Amniotic stem cell (primary cell): ENCODE measurements at regions not wholly inside any gene's neighbourhood (a gene's known extent, or its start where the extent isn't known, plus 50 kb on each side); places are given as distances from the start of the nearest gene placed in this dataset.
"Not testable (repeated sequence)": the region's sequence is repeated elsewhere in the genome, so short reads cannot be mapped to it uniquely, and the experiment has no call there.

Experiments used
- DNase-seq: peaks from one replicate; lab custom pipeline; 2025; lab: John Stamatoyannopoulos, UW

DNA sequence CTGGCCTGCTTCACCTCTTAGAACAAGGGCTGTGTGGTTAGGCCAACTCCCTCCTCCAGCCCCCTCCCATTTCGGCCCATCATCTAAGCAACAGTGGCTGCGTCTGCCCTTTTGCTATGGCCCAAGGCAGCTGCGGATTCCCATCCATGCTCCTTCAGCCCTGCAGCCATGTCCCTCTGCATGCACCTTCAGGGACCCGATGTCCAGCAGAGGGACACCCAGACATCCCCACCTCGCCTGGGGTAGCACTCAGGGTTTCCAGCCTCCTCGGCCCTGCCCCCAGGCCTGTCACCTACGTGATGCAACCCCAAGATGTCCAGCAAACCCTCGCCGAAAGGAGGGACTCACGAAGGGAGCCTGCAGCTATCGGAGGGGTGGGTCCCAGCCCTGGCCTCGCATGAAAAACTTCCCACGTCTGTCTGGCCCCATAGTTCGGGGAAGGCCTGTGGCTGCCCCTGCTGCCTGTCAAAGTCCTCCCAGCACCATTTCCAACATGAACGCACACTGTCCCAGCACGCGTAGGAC is 194.4 kb downstream of the CTTN start:
- no peak for DNase-seq

DNA sequence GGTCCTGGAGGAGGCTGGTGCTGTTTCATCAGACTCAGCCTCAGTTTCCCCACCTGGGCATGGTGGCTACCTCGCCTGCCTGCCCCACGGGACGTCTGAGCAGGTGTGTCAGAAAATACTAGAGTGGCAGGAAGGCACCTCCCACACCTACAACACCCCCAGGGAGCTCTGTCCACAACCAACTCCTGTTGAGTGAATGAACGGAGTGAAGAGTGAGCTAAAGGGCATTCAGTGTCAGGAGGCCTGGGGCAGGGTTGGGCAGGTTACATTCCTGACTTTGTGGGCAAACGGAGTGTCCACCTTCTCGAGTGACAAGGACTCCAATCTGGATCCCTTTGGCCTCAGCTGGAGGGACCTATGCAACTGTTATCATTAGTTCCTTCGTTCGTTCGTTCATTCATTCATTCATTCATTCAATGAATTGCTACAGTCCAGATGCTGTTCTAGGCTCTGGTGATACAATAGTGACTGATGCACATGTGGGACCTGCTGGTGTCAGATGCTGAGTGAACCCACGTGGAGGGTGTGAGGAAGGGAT is 195.2 kb downstream of the CTTN start:
- DNase-seq = no peak

DNA sequence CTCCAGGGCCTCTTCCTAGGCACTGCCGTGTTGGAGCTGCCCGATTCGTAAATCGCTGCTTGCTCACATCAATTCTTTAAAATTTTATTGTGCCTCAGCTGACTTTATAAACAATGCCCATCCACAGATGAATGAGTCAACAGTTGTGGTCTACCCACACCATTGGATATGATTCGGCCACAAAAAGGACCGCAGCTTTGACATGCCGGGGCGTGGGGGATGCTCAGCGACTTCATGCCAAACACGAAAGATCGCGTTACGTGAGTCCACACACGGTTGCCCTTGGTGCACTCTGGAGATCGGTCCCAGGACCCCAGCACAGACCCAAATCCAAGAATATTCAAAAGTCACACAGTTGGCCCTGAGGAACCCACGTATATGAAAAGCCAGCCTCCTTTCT is 195.7 kb downstream of the CTTN start:
- DNase-seq = no peak

DNA sequence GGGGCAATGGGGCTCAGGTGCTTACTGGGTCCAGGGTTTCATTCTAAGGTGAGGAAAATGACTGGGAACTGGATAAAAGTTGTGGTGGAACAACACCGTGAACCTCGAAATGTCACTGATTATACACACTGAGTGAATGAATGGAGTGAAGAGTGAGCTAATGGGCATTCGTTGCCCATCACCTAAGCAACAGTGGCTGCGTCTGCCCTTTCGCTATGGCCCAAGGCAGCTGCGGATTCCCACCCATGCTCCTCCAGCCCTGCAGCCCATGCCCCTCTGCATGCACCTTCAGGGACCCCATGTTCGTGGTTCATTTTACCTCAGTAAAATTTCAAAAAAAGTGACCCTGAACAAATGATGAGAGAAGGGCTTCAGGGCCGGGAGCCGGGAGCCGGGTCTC is 196.3 kb downstream of the CTTN start:
- DNase-seq = no peak

DNA sequence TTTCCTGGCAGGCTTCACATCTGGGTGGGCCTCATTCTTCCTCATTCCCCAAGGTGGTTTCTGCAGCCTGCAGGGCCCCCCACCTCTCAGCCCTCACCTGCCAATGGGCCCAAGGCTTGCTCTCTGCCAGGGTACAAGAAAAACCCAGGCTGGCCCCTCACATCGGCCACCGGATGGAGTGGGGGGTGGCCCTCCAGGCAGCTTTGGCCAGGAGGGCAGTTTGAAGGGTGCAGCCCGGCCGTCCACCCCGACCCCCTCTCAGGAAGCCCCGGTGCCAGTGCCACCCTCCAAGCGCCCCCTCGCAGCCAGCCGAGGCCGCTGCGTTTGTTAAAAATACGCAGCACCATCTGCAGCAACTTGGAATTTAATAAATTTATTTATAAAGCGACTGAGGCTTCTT is 196.7 kb downstream of the CTTN start:
- no peak for DNase-seq

DNA sequence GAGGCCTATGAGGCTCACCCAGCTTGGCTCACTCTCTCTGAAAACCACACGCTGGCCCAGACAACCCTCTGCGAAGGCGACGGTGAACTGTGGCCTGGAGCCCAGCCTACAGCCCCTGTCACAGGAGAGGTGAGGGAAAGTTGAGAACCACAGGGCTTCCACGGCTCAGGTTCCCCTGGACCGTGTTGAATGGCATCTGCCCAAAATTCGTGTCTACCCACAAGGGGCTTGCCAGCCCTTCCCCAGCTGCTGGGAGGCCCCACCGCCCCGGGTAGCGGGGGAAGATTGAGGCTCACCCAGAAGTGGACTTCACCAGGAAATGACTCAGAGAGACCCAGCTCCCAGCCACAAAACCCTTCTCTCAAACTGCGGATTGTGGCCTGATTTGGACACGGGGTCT is 197.1 kb downstream of the CTTN start:
- no peak for DNase-seq

DNA sequence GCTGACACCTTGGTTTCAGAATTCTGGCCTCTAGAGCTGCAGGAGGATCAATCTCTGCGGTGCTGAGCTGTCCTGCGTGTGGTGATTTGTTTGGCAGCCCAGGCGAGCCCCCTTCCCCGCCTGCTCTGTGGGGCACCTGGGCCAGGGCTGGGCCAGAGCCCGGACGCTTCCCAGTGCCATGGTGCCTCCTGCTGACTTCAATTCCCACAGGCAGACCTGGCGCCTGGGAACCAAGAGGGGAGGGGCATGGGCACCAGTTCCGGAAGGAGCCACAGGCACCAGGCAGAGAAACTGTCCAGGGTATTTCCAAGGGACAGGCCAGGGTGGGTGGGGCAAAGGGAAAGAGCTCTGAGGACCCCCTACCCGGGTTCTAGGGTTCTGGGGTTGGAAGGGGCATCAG is 197.8 kb downstream of the CTTN start:
- DNase-seq = no peak

DNA sequence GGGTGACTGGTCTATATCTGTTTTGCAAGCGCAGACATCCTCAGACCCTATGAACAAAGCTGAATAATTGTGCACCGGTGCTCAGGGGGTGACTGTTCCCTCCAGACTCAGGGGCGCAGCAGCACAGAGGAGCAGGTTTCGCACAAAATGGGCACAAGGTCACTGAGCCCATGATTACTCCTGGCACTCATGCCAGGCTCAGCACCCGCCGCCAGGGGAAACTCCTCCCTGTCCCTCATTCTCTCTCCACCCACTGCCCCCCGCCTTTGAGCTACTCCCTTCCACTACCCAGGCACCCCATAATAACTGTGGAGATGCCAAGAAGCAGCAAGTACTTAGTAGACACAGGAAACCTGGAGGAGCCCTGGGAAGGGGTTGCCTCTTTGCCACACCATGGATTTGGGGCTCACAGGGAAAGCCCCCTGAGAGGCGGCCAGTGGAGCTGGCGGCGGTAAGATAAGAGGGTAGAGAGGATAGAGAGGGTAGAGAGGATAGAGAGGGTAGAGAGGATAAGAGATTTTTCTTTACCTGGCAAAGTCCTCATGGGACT is 198.8 kb downstream of the CTTN start:
- no peak for DNase-seq

DNA sequence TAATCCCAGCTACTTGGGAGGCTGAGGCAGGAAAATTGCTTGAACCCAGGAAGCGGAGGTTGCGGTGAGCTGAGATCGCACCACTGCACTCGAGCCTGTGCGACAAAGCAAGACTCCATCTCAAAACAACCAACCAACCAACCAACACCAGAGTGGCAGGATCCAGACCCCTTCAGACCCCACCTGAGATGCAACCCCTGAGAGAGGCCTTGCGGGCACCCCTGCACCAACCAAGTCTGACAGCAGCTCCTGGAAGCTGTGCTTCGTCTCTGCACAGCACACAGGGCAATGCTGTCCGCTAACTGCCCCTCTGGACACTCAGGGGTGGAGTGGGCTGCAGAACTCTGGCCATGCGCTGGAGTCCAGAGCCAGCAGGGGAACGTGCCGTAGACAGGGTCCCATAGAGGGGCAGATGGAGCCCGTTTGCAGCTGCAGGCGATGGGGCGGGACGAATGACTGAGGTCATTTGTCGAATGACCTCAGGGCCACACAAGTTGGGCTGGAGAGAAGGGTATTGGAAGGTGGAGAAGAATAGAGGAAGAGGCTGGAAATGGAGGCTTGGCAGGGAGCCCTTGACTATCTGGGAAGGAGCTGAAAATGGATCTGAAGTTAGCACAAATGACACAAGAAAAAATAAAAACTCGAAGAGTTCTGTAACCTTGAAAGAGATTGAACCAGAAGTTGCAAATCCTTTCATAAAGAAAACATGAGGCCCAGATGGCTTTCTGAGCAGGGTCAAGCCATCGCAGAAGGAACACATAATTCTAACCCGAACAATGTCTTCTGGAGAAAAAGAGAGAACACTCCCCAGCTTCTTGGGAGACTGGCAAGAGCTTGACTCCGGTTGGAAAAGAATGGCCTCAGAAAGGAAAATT is 199.7 kb downstream of the CTTN start:
- no peak for DNase-seq

DNA sequence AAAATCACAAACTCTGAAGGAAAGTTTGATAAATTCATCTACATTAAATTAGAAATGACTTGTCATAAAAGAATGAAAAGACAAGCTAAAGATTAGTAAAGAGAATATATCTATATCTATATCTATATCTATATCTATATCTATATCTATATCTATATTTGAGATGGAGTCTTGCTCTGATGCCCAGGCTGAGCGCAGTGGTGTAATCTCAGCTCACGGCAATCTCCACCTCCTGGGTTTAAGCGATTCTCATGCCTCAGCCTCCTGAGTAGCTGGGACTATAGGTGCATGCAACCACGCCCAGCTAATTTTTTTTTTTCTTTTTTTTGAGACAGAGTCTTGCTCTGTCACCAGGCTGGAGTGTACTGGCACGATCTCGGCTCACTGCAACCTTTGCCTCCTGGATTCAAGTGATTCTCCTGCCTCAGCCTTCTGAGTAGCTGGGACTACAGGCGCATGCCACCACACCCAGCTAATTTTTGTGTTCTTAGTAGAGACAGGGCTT is 202.6 kb downstream of the CTTN start:
- DNase-seq = not testable (repeated sequence)

DNA sequence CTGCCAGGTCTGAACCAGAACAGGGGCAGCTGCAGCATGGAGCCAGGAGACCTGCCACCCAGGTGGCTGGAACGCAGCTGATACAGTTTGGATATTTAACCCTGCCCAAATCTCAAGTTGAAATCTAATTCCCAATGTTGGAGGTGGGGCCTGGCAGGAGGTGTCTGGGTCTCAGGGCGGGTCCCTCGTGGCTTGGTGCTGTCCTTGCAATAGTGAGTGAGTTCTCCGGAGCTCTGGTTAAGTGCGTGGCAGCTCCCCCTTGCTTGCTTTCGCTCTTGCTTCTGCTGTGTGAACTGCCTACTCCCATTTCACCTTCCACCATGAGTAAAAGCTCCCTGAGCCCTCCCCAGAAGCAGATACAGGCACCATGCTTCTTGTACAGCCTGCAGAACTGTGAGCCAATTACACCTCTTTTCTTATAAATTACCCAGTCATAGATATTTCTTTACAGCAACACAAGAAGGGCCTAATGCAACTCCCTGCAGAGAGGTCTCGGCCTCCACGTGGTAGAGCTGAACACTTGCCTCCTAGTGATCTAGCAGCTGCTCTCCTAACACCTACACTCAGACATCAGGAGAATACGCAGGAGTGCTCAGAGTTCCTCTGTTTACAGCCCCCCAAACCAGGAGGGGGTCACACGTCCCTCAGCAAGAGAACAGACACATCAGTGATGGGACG is 203.7 kb downstream of the CTTN start:
- DNase-seq = no peak

DNA sequence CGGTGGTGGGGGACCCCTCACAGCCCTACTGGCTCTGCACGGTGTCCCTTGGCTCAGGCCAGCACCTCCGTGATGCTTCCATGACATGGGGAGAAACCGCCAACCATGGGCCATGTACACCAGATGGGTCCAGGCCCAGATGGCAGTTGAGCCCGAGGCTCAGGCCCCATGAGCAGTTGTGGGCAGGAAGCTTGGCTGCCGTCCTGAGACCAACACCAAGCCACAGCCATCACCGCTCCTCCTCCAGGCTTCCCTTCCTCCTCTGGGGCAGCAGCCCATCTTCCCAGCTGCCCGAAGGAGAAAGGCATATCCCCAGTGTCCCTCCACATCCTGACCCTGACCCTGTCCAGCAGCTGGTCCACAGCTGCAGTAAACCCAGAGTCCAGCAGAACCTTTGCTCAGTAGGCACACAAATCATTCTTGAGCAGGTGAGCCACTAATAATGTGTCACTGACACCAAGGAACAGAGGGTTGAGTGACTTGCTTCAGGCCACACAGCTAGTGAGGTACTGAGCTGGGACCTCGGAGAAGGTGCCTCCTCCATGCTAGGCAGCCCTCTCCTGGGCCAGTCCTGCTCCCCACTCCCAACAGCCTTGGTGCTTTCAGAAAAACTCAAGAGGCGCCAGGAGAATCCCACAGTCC is 204.9 kb downstream of the CTTN start:
- DNase-seq = no peak

DNA sequence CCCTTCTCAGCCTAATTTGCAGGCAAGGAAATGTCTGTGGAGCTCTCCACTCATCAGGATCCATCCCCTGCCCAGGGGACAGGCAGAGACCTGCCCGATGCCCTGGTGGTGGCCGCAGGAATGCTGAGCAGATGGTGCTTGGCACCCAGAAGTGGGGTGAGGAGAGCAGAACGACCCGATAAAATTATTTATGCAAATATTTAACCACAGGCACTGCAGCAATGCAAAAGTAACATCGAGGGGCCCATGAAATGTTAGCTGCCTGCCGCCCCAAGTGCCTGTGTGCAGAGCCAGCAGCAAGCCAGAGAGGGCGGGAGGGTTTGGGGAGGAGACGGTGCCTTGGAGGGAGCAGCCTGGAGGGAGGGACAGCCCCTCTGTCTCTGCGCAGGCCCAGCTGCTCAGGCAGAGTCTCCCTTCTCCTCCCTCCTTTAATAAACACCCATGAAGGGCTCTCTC is 205.5 kb downstream of the CTTN start:
- DNase-seq = no peak

DNA sequence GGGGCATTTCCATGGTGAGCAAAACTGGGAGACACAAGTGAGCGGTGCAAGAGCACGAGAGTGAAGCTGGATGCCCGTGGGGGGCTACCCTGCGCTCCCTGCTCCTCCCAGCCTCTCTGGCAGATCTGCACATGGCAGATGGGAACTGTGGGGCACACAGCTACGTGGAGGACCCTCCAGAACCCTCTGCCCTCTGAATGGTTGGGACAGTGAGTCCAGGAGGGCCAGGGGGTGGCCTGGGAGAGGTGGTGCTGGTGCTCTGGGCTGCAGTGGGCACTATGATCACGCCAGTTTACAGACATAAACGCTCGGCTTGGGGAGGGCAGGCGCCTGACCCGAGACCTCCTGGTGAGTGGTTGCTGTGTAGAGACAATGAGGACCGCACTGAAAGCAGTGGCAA is 205.9 kb downstream of the CTTN start:
- DNase-seq = no peak

DNA sequence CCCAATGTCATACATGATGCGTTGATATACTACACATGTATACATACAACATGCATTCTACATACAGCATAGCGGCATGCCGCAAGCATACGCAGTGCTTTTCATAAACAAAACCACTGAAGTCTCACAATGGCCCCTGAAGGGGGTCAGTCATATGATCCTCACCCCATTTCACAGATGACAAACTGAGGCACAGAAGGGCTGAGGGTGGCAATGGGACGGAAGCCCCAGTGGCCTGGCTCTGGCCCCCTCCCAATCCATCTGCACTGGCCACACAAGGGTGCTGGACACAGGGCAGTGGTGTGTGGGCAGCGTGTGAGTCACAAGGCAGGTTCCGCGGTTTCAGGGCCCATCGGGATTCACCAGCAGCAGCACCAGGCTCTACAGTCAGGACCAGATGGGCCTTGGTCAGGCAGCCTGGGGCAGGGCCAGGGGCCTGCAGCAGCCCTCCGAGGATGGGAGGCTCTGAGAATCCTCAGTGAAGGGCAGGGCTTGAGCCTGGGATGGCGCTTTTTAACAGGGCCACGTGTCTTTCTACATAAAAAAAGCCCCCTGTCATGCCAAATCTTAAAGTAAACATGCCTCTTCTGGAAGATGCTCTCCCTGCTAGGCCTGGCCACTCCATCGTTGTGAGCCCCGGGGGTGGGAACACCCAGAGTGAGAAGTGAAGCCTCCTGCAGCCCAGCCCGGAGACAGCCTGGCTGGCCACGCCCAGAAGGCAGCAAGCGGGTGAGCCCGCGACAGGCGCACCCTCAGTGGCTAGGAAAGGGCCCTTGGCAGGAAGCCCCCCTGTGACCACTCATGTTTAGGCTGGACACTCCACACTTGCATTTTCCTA is 206.5 kb downstream of the CTTN start:
- DNase-seq = no peak

DNA sequence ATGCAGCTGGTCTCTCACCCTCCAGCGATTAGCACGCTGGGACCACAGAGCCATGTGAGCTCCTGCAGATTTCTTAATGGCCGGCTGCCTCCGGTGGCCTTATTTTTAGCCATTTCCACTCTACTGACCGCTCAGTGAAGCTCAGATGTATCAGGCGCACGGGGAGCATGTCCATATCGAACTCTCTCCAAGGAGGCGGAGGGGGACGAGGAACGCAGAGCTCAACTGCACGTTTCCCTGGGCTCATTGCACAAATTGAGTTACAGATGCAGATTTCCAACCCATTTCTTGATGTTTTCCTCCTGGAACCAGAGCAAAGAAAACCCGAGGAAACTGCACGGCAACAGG is 207.1 kb downstream of the CTTN start:
- no peak for DNase-seq

DNA sequence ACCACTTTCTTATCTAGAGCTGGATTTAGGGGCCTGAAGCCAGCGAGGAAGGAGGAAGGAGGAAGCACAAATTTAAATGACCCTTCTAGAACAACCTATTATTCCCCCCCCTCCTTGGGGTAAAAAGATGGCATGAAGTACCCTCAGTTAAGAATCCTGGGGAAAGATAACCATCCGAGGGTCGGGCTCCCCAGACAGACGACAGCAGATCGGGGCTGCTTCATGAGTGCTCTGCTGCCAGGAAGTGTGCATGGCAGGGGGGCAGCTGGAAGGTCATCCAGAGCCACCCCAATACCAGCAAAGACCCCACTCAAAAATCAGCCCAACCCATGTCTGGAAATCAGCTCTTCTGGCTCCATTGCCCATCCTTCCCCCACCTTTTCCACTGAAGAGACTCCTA is 207.5 kb downstream of the CTTN start:
- DNase-seq = no peak

DNA sequence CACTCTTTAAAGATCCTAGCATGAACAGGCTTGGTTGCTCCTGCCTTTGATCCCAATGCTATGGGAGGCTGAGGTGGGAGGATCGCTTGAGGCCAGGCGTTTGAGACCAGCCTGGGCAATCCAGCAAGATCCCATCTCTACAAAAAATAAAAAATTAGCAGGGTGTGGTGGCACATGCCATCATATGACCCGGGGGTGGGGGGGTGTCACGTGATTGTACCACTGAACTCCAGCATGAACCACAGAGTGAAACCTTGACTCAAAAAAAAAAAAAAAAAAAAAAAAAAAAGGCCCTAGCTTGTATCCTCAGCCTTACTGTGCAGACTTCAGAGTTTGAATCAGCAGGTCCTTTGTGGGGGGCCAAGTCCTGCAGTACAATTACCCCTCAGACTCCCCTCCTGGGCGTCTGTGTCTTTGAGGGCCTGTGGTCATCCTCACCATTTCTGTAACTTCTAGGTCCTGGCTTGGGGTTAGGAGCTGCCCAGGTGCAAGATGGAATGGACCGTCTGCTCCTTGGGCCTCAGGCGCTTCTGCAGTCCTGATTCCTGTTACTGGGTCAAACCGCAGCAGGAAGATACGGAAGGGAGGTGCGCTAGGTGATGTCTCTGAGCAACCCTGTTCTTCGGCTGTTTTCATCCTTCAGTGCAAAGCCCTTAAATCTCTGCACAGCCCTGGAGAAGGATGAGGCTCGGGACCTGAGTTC is 208.1 kb downstream of the CTTN start:
- DNase-seq = no peak

DNA sequence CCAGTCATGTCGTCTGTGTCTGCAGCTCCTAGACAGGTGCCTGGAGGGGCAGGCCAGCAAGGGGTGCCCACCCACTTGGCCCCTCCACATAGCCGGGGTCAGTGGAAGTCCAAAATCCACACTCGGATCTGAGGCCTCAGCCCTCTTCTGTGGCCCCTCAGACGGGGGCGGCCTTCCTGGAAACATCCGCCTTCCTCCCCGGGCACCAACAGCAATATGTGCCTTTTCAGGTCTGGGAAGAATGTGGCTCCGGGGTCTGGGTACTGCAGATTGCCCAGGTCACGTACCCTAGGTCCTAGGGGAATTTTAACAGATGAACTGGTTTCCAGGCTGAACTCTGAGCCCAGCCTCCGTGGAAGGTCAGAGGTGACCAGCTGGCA is 208.6 kb downstream of the CTTN start:
- DNase-seq = no peak

DNA sequence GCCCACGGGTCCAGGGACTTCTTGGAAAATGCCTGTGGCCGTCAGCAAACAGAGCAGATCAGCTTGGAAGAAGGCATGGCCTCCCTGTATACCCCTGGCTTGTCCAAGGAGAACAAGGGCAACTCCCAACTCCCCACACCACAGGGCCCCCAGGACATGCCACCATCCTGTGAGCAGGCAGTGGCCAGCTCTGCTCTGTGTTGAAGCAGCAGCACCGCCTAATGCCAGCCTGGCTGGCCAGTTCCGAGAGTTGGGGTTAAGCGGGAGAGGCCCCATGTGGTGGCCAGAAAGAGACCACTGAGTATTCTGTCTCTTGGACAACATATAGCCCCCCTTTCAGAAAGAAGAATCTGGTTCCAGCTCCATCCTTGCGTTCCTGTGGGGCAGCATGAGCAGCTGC is 209.2 kb downstream of the CTTN start:
- DNase-seq = no peak
